Activated B cell treated with CpG ODN at 0.5 μM for 24 hours (primary cell): ENCODE measurements at regions not wholly inside any gene's neighbourhood (a gene's known extent, or its start where the extent isn't known, plus 50 kb on each side); places are given as distances from the start of the nearest gene placed in this dataset.

Experiments used
- ATAC-seq: fragments of 200-7000 bp; cut with Tn5 transposase; one replicate; pipeline ENCODE4 v1.10.0; 2021; ENCODE audit warnings: low read depth, mild to moderate bottlenecking, moderate library complexity
- CTCF ChIA-PET: fragments of 350-600 bp; sonication (Branson Sonifier 250); formaldehyde crosslinking; loops from one replicate; lab custom pipeline; 2021; ENCODE audit warnings: antibody characterized with exemption; lab: Charles Lee
- POLR2A ChIA-PET: fragments of 350-600 bp; sonication (Branson Sonifier 250); formaldehyde crosslinking; loops from one replicate; lab custom pipeline; 2021; ENCODE audit warnings: antibody characterized with exemption; lab: Charles Lee
- DNase-seq: peaks from one replicate; pipeline ENCODE4 v3.0.0; 2022
- H3K27ac Mint-ChIP-seq: one replicate; pipeline ENCODE4 v1.8.0; 2020; ENCODE audit warnings: mixed read lengths
- H3K27me3 Mint-ChIP-seq: one replicate; pipeline ENCODE4 v1.8.0; 2021; ENCODE audit warnings: mixed read lengths
- H3K36me3 Mint-ChIP-seq: one replicate; pipeline ENCODE4 v1.8.0; 2021; ENCODE audit warnings: low read depth, mixed read lengths
- H3K4me1 Mint-ChIP-seq: one replicate; pipeline ENCODE4 v1.8.0; 2021; ENCODE audit warnings: mixed read lengths
- H3K4me3 Mint-ChIP-seq: one replicate; pipeline ENCODE4 v1.8.0; 2020; ENCODE audit warnings: mild to moderate bottlenecking, mixed read lengths
- H3K9me3 Mint-ChIP-seq: one replicate; pipeline ENCODE4 v1.8.0; 2020; ENCODE audit warnings: mixed read lengths
- intact Hi-C: fragments of 100-400 bp; cut with micrococcal nuclease; formaldehyde crosslinking; loops from one replicate; pipeline ENCODE4 v1.15.1; 2024
- TF ChIP-seq, protein P1 (sequence below): fragments of 200-600 bp; IDR thresholded peaks from one replicate; pipeline ENCODE4 v1.8.0; 2022; ENCODE audit warnings: antibody characterized with exemption, mild to moderate bottlenecking

DNA sequence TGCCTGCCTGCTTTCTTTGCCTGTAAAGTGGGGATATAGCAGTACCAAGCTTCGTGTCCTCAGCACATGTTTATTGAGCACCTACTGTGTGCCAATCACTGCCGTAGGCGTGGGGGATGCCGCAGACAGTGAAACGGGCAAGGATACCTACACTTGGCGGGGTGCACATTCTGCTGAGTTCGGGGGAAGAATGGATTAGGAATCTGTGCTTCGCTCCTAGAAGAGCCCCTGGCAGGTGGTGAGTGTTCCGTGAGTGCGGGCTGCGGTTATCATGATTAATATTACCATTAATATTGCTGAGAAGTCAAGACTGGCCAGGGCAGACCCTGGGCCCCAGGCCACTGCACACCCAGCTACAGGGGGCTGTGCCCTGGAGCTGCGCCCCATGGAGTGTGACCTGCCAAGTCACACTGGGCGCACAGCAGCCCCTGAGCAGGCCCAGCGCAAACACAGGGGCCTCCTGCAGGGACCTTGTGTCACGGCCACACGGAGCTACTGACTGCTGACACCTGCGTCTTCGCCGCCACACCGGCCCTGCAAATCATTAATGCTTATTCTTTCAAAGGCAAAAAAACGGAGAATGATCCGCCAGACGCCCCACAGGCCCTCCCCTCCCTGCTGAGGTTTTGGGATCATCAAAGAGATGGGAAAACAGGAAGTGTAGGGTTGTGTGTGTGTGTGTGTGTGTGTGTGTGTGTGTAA lies 213.4 kb upstream of the GSE1 start:
- Mint-ChIP-seq H3K4me3 (no peak overlapping the region), H3K27ac (no peak overlapping the region), H3K36me3 (no peaks in the 10 kb centered on the region), H3K9me3 (no peaks in the 10 kb centered on the region), H3K27me3 (peaks cover 13% of the 10 kb centered on the region), H3K4me1 (no peaks in the 10 kb centered on the region)
- DNase-seq (no peak), ATAC-seq (no peak)
- CTCF ChIA-PET = no interaction called here
- POLR2A ChIA-PET = no interaction called here
- TF ChIP-seq, protein P1, sequence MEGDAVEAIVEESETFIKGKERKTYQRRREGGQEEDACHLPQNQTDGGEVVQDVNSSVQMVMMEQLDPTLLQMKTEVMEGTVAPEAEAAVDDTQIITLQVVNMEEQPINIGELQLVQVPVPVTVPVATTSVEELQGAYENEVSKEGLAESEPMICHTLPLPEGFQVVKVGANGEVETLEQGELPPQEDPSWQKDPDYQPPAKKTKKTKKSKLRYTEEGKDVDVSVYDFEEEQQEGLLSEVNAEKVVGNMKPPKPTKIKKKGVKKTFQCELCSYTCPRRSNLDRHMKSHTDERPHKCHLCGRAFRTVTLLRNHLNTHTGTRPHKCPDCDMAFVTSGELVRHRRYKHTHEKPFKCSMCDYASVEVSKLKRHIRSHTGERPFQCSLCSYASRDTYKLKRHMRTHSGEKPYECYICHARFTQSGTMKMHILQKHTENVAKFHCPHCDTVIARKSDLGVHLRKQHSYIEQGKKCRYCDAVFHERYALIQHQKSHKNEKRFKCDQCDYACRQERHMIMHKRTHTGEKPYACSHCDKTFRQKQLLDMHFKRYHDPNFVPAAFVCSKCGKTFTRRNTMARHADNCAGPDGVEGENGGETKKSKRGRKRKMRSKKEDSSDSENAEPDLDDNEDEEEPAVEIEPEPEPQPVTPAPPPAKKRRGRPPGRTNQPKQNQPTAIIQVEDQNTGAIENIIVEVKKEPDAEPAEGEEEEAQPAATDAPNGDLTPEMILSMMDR = no peak
- intact Hi-C loops = no loop called here

DNA sequence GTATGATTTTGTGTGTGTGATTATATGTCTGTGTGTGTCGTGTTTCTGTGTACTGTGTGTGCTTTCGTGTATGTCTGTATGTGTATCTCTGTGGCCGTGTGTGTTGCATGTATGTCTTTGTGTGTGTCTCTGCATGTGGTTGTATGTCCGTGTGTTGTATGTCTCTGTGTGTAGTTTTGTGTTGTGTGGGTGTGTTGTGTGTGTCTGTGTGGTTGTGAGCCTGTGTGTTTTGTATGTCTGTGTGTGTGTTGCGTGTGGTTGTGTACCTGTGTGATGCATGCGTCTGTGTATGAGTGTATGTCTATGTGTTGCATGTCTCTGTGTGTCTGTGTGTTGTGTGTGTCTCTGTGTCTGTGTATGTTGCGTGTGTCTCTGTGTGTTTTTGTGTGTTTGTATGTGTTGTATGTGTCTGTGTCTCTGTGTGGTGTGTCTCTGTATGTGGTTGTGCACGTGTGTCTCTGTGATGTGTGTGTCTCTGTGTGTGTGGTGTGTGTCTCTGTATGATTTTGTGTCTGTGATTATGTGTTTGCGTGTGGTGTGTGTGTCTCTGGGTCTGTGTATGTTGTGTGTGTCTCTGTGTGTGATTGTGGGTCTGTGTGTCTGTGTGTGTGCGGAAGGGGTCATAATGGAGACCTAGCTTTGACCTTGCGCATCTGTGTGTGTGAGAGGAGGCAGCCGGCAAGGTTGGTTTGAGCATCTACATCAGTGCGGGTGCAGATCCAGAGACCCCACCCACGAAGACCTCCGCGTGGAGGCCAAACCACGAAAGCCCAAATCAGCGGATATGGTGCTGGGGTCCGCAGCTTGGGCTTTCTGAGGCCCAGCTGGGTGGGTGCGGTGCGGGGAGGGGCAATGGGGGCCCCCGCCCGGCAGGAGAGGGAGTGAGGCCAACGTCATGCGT lies 212.6 kb upstream of the GSE1 start:
- TF ChIP-seq, protein P1 = no peak
- Mint-ChIP-seq H3K9me3 (no peaks in the 10 kb centered on the region), H3K27me3 (peaks cover 7% of the 10 kb centered on the region), H3K36me3 (no peaks in the 10 kb centered on the region), H3K4me1 (no peaks in the 10 kb centered on the region), H3K4me3 (no peak overlapping the region), H3K27ac (no peak overlapping the region)
- intact Hi-C loops = no loop called here
- no peak for ATAC-seq
- ChIA-PET CTCF (no interaction called here), POLR2A (no interaction called here)
- DNase-seq = peak; percentile 2

DNA sequence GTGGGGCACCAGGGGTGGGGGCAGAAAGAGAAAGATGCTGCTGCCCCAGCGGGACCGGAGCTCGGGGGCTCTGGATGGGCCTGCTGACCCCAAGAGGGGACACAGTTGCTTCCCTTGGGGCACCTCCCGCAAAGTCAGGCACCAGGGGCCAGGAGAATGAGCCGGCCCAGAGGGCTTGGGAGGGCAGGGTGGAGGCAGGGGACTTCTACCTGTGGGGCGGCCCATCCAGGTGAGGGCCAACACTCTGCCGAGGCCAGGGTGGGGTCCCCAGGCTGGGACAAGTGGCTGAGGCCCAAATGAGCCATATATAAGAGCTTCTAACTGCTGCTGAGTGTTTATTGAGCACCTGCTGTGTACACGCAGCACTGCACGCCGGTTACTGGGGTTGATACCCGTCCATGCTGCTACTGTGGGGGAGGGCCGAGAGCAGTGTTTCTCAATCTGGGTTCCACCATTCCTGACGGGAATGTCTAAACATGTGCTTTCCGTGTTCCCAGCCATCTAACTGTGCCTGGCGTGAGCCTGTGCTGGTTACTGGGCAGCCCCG lies 211.7 kb upstream of the GSE1 start:
- CTCF ChIA-PET = interaction anchor here (1.2 kb wide), 1 partner anchor 20 kb away, joined by 5 read pairs; no protein-coding TSS in a partner anchor
- Mint-ChIP-seq H3K4me3 (no peak overlapping the region), H3K9me3 (no peaks in the 10 kb centered on the region), H3K27me3 (peaks cover 5% of the 10 kb centered on the region), H3K36me3 (no peaks in the 10 kb centered on the region), H3K4me1 (no peaks in the 10 kb centered on the region), H3K27ac (no peak overlapping the region)
- intact Hi-C loops = no loop called here
- TF ChIP-seq, protein P1 = no peak
- no peak for ATAC-seq
- POLR2A ChIA-PET = no interaction called here
- DNase-seq = peak; percentile 5

DNA sequence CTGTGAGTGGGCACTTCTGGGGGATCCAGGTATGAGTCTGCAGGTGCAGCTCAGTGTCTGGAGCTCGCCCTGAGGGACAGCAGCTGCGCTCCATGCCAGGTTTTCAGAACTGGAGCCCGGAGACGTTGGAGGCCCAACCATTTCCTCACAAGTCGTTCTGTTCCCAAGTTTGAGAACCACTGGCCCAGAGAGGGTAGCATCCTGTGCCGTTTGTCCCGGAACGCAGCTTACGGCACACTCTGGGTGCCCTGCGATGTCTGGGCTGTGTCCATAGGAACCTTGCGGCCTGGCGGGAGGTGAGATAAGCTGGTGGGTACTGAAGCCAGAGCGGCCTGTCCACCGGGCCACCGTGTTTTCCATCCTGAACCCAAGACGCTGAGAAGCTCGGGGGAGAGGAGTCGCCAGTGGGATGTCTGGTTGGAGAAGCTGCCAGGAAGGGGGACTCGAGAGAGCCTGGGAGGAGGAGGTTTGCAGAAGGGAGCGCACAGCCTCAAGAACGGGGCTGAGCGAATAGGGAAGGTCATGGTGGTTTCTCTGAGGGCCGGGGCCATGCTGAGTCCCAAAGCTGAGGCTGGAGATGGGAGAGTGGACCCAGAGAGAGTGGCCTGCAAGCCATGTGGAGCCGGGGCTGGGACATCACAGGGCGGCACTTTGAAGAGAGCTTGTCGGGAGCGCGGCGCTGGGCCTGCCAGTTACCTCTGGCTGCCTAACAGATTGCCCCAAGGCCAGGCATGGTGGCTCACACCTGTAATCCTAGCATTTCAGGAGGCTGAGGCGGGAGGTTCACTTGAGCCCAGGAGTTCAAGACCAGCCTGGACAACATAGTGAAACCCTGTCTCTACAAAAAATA lies 211.0 kb upstream of the GSE1 start:
- Mint-ChIP-seq H3K27ac (no peak overlapping the region), H3K4me1 (no peaks in the 10 kb centered on the region), H3K4me3 (no peak overlapping the region), H3K36me3 (no peaks in the 10 kb centered on the region), H3K9me3 (no peaks in the 10 kb centered on the region), H3K27me3 (peaks cover 5% of the 10 kb centered on the region)
- ChIA-PET CTCF (interaction anchor here (1.2 kb wide), 1 partner anchor 19 kb away, joined by 5 read pairs; no protein-coding TSS in a partner anchor), POLR2A (no interaction called here)
- TF ChIP-seq, protein P1 = no peak
- no peak for ATAC-seq
- intact Hi-C loops = no loop called here
- peak; percentile 12 for DNase-seq
